HG03064 (cell line): ENCODE measurements at regions not wholly inside any gene's neighbourhood (a gene's known extent, or its start where the extent isn't known, plus 50 kb on each side); places are given as distances from the start of the nearest gene placed in this dataset.

Experiments used
- ATAC-seq: cut with Tn5 transposase; IDR thresholded peaks from one replicate; pipeline ENCODE4 v1.9.1; 2021; ENCODE audit warnings: low read depth; ENCODE audit not compliant: unreplicated experiment

- no peak for ATAC-seq
These were observed 321.5 kb downstream of the SATB2 start for GRCh38 chr2:199136242-199136641.

- no peak for ATAC-seq
These were observed 325.9 kb downstream of the SATB2 start for GRCh38 chr2:199131876-199132275.

- no peak for ATAC-seq
These were observed 326.5 kb downstream of the SATB2 start for GRCh38 chr2:199131136-199131655.

GRCh38 chr2:199130501-199130900, 327.2 kb downstream of the SATB2 start:
- no peak for ATAC-seq

GRCh38 chr2:199128476-199129229, 329.1 kb downstream of the SATB2 start:
- ATAC-seq = no peak

GRCh38 chr2:199119796-199120195, 337.9 kb downstream of the SATB2 start:
- no peak for ATAC-seq

GRCh38 chr2:199118673-199119112, 339.0 kb downstream of the SATB2 start:
- ATAC-seq = no peak

GRCh38 chr2:199115169-199115568, 342.6 kb downstream of the SATB2 start:
- ATAC-seq = no peak

GRCh38 chr2:199113111-199113510, 344.6 kb downstream of the SATB2 start:
- no peak for ATAC-seq

GRCh38 chr2:199111458-199111857, 346.3 kb downstream of the SATB2 start:
- ATAC-seq = no peak

- no peak for ATAC-seq
These were observed 349.7 kb downstream of the SATB2 start for GRCh38 chr2:199108056-199108455.

GRCh38 chr2:199105826-199106225, 351.9 kb downstream of the SATB2 start:
- no peak for ATAC-seq

GRCh38 chr2:199101487-199101886, 356.3 kb downstream of the SATB2 start:
- no peak for ATAC-seq

- ATAC-seq = no peak
These were observed 357.2 kb downstream of the SATB2 start for GRCh38 chr2:199100326-199101110.

GRCh38 chr2:199092419-199092818, 365.3 kb downstream of the SATB2 start:
- no peak for ATAC-seq

- no peak for ATAC-seq
These were observed 372.5 kb downstream of the SATB2 start for GRCh38 chr2:199085261-199085660.

- ATAC-seq = no peak
These were observed 387.3 kb downstream of the SATB2 start for GRCh38 chr2:199070322-199070949.

- no peak for ATAC-seq
These were observed 393.5 kb downstream of the SATB2 start for GRCh38 chr2:199064201-199064600.

- no peak for ATAC-seq
These were observed 399.8 kb downstream of the SATB2 start for GRCh38 chr2:199057936-199058335.

- ATAC-seq = no peak
These were observed 402.4 kb downstream of the SATB2 start for GRCh38 chr2:199055336-199055735.
